NK-92 treated with Interleukin-12 subunit alpha and Interleukin-12 subunit beta, amount 100 ng/mL, for 24 hours (cell line): ENCODE measurements at regions not wholly inside any gene's neighbourhood (a gene's known extent, or its start where the extent isn't known, plus 50 kb on each side); places are given as distances from the start of the nearest gene placed in this dataset.
"Not testable (repeated sequence)": the region's sequence is repeated elsewhere in the genome, so short reads cannot be mapped to it uniquely, and the experiment has no call there.

Source experiments
- DNase-seq: peaks from one replicate; lab custom pipeline; 2025; lab: John Stamatoyannopoulos, UW

DNA sequence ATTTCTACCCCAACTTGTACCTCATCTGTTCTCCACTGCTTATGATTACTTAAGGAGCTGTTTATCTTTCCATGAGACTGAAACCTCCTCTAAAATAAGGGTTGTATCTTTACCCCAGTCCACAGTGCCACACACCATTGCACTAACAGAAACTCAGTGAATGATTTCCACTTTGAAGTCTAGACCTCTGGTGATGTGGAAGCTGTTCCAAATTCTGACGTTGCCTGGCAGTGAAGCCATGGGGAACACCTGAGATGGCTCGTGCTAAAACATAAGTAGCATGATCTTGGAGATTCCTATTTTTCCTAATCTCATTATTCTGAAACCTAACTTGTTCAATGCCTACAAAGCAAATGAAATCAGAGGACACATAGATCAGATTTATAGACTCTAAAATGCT, 583.2 kb downstream of the EBF1 start:
- no peak for DNase-seq

DNA sequence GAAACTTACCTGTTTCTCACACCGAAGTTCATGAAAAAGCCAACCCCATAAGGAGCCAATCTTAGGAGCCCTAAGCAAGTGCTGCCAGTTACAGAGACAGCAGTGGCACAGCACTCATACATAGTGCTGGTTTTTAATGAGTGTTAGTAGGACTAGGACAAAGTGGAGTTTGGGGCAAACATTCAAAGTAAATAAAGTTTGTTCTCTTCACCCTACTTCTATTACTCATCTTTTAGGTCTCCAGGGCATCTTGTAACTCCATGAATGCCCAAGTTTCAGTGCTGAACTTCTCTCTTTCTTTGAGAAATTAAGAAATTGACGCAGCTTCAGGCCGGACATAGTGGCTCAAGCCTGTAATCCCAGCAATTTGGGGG, 584.7 kb downstream of the EBF1 start:
- no peak for DNase-seq

DNA sequence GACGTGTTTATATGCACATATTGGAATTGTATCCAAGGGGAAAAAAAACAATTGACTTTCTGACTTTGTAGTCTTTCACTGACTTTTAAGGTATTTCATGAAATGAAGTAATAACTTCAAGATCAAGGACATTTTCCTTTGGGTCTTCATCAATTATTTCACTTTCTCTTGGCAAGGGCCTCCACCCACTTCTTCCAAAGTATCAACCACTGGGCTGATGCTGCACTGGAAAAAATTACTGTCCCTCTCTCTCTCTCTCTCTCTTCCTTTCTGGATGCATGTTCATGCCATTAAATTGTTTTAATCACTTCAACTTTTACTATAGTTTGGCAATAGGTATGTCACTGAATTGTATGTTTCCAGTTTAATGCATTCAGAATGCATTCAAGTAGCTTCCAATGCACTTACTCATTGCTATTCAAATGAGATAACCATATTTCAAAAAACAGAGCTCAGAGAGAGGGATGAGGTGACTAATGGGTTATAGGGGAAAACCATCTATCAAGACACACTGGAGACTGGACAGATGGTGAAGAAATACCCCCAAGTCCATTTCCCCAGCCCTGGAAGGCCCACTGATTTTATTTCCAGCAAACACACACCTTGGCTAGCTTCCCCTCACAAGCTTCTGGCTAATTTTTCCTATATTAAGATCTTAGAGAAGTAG, 585.3 kb downstream of the EBF1 start:
- no peak for DNase-seq

DNA sequence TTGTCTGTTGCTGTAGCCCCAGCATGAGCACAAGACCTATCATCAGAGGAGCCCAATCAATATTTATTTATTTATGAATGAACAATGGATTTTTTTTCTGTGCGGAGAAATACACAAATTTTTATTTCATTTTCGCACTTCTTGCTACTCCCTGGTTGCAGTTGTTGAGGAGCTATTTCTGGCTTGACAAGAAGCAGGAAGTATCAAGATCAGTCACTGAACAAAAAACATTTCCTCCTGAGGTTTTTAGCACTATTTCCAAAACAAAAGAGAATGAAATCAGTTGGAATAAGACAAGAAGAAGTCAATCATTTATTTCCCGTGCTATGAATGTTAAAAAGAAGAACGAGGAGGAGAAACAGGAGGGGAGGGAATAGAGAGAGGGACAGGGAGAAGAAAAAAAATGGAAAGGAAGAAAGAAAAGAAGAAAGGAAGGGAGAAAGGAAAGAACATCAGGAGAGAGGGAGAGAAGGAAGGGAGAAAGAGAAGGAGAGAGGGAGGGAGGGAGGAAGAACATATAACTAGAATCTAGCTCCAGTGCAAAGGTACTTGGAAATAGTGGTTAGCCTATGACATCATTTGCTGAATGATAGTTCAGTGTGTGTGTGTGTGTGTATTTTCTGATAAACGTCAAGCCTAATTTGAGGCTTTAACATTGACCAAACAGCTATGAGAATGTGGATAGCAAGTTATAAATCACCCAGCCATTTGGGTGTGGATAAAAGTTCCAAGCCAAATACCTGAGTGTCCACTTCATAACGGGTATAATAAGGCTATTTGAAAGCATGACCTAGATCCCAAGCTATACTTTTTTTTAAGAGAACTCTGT, 586.0 kb downstream of the EBF1 start:
- no peak for DNase-seq

DNA sequence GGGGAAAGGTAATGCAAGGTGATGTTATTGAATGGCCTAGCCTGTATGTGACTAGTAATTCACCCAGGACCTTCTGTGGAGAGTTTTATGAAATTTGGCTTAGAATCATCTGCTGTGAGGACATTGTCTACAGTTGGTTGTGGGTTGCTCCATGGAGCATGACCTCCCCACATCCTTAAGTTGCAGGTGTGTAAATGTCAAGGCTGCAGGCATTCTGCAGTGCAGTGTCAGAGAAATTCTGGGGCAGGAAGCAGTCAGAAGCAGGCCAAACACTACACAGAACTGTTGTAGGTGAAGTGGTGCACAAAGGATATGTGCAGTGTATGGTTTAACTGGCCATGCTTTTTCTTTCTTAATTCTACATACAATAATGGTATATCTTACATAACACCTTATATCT, 588.3 kb downstream of the EBF1 start:
- no peak for DNase-seq

DNA sequence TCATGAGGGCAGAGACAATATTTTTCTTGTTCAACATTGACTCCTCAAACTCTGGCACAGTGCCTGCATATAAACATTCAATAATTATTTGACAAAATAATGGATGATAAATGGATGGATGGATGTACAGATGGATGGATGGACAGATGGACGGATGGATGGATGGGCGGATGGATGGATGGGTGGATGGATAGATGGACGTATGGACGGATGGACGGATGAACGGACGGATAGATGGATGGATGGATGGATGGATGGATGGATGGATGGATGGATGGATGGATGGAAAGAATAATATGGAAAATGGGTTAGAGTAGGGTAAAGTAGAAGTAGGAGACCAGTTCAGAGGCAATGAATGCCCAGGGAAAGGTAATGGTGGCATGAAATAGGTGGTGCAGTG, 589.2 kb downstream of the EBF1 start:
- no peak for DNase-seq

DNA sequence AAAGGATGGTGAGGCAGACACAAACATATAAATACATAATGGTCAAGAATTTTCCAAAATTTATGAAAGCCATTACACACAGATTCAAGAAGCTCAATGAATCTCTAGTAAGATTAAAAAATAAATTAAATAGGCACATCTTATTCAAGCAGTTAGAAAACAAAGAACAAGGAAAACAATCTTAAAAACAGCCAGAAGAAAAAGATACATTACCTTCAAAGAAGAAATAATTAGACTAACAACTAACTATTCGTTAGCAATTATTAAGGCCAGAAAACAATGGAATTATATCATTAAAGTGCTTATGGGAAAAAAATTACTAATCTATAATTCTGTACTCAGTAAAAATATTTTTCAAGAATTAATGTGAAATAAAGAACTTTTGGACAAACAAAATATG, 593.1 kb downstream of the EBF1 start:
- DNase-seq = no peak

GRCh38 chr5:158502686-158503085, 597.0 kb downstream of the EBF1 start:
- DNase-seq = no peak

DNA sequence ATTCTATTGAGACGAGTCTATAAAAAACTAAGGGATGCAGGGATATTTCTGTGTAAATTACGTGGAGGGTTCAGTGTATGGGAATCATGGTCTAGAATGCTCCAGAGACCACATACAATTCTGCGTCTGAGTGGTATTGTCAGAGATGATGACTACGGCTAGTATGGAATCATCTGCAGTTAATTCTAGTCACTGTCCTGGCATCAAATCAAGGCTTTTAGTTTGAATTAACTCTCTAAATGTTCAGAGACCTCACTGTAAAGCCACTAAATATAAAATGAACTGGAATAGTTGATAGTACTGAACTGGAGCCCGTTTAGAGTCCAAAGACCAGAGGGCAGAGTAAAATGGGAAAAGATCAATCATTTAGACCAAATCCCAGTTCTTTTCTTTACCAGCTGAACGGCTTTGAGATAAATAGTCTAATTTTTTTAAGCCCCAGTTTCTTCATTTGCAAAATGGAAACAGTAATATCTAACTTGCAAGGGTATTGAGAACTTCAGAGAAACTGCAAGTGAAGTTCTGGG, 599.8 kb downstream of the EBF1 start:
- no peak for DNase-seq

GRCh38 chr5:158499075-158499891, 600.4 kb downstream of the EBF1 start:
- no peak for DNase-seq

DNA sequence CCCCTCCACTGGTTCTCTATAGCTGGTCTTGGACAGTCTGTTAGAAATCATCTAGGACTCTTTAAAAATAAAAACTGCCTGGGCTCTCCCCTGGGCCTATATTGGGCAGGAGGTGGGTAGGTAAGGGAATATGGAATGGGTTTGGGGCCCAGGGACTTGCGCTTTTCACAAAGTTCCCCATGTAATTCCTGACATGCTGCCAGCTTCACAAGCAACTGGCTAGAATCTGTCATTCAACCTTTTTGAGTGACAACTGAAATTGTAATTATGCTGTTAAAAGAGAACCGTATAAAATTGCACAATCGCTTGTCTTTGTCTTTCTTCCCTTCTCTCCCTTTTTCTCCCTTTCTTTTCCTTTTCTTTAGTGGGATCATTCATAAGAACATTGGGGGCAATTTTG, 603.1 kb downstream of the EBF1 start:
- no peak for DNase-seq

DNA sequence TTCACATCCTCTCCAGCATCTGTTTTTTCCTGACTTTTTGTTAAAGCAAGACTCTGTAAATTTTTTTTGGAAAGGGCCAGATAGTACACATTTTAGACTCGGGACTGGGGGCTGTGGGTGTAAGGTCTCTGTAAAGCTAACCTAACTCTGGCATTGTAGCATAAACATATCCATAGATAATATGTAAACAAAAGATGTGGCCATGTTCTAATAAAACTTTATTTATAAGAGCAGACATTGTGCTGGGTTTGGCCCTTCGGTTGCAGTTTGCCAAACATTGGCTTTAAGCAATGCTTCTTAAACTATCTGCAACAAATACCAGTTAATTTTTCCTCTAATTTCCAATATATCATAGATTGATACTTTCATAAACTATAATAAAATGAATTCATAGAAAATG, 605.2 kb downstream of the EBF1 start:
- no peak for DNase-seq

DNA sequence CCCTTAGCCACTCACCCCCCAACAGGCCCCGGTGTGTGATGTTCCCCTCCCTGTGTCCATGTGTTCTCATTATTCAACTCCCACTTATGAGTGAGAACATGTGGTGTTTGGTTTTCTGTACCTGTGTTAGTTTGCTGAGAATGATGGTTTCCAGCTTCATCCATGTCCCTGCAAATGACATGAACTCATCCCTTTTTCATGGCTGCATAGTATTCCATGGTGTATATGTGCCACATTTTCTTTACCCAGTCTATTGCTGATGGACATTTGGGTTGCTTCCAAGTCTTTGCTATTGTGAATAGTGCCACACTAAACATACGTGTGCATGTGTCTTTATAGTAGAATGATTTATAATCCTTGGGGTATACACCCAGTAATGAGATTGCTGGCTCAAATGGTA, 605.7 kb downstream of the EBF1 start:
- not testable (repeated sequence) for DNase-seq

DNA sequence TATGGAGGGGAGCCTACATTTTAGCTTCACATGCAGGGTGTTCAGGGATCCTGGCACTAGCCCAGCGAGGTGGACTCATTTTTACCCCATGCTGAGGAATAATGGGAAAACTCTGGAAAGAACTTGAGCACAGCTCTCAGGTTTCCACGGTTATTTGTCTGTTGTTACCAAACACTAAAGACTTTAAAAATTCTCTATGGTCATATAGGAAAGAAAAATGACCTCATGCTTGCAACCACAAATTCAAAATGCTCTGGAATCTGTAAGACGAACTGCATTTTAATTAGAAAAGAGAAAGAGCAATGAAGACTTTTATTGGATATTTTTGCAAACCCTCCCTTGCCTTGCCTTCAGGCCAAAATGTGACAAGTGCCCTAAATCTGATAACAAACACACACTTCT, 606.9 kb downstream of the EBF1 start:
- DNase-seq = no peak

- no peak for DNase-seq
These were observed 607.6 kb downstream of the EBF1 start for GRCh38 chr5:158492136-158492535.

DNA sequence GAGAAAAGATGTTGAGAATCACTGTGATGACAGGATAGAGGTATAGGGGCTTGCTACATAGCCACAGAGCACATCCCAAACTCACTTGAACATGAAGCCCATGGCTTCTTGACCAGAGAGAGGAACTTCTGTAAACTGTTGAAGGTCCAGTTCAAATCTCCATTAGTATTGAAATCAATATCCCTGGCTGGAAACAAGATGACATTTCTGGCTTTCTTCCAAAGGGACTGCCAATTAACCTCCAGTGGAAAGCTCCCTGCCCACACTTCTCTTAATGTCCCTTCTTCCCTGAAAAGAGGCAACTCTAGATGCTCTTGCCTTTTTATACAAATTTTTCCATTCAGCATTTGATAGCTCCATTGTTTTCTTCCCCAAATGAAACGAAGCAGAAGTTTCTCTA, 612.1 kb downstream of the EBF1 start:
- no peak for DNase-seq

DNA sequence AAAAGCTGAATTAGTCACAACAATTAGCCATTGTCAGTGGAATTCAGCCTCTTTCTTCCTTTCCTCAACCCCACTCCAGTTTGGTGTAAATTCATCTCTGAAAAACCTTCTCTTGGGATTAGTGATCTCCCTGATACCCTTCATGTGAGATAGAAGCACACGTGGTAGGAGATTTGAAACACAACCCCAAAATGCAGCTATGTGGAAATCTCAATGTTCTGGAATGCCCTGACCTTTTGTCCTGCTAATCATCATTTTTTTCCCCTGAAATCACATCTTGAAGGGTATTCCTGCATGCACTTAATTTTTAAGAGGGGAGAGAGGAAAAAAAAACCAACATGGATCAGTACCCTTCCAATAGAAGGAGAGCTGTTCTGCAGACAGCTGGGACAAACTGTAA, 612.6 kb downstream of the EBF1 start:
- no peak for DNase-seq

DNA sequence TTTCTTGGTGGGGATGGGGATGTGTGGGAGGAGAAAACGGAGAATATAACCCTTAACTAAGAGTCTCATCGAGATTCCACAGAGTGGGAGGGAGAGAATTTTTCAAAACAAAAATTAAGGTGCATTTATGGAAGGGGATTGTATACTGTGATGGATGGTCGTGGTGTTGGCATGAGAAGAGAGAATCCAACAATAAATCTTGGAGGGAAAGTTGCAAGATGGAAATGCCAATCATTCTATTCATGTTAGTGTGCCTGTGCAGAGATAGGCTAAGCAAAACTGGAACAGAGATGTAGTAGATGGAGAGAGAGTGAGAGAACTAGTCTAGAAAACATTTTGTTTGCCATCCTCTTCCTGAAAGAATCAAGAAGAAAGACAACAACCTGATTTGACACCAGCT, 613.1 kb downstream of the EBF1 start:
- no peak for DNase-seq

DNA sequence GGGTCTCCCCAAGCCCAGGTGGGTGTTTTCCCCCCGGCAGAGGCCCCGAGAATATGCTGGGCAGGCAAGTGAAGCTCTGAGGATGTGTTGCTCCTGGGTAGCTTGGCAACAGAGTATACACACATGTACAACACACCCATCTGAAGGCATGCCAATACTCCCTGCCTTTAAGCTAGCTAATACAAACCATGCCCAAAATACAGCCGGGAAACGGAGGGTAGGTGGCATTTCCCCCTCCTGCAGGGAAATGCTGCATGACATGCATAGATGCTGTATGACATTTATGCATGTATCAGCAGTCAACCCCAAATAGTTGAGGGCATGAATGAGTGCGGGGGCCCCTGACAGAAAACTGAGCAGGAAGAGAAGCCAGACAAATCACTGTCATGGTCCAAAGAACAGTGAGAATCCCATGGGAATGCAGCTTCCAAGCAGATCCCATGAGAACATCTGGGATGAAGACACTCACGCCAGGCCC, 614.1 kb downstream of the EBF1 start:
- no peak for DNase-seq

DNA sequence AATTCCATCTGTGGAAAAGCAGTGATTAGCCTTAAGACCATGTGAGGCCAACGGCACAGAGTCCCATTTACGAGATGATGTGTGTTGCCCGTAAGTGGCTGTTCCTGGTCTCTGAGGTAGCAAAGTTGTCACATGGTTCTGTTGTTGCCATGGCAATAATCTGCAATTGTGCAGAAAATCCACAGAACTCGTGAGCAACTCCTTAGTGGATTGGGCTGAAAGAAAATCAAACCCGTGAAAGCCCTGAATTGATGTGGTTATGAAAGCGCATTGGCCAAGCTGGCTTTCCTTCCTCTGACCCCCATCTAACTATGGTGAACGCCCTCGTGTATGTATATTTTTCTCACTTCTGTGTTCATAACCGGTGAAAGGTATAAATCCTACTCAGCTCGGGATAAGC, 614.7 kb downstream of the EBF1 start:
- no peak for DNase-seq

DNA sequence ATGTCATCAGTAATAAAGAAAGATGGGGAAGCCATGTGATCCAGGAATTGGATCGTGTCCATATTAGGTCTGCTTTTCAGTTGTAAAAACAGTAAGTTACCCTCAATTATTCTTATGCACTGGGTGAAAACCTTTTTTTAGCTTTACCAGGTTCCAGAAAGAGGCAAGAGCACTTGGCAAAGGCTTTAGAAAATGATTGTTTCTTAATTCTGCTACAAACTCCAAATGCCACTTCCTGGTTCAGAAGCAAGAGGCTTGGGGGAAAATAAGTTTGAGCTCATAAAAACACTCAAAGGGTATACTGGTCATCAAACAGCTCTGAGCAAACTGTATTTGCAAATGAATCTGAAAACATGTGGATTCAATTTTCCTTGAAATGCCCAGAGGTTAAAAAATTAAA, 615.6 kb downstream of the EBF1 start:
- DNase-seq = no peak

DNA sequence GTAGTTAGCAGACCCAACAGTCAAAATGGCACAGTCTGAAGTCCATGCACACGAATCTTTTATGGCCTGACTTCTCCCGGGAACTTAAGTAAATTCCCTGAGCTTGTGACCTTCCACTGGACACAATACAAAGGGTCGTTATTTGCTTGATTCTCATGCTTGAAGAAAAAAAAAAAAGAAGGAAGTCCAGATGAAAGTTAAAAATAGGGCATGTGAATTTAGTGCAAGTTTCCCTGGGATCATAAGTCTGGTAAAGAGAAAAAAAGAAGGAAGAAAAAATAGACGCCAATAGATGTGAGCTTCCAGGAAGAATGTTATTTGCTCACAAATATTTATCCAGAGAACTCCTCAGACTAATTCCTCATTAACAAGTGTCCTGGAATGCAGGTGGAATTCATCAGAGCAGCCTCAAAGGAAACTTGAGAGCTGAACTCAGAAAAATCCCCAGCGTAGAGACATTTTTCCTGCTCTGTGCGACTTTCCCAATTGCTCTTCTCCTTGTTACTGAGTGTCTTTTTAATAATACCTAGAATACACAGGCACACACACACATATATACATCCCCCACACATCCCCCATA, 616.3 kb downstream of the EBF1 start:
- DNase-seq = no peak
